ENCODE measurements at regions not wholly inside any gene's neighbourhood (a gene's known extent, or its start where the extent isn't known, plus 50 kb on each side); places are given as distances from the start of the nearest gene placed in this dataset.

GRCh38 chr2:192500550-192501200 lies 305.9 kb upstream of the TMEFF2 start (continued):
- TF ChIP-seq CBX5 (IDR thresholded peaks at IDR 0.05; ENCODE audit: low read depth, low read length) = no peak
- TF ChIP-seq BCL11A (IDR thresholded peaks at IDR 0.05; ENCODE audit: low read depth in 2 of 2, low read length in 2 of 2) = no peak
- TF ChIP-seq CTCF (IDR thresholded peaks at IDR 0.05; ENCODE audit: control extremely low read depth in 1 of 3, insufficient read depth in 1 of 3, low read depth in 1 of 3, low read length in 3 of 3) = no peak
- no peak for TF ChIP-seq SIRT6 (IDR thresholded peaks at IDR 0.05; ENCODE audit: low read length)
- no peak for TF ChIP-seq RAD21 (IDR thresholded peaks at IDR 0.05 in 1 of 2, conservative IDR thresholded peaks at IDR 0.05 in 1 of 2; ENCODE audit: low read depth in 2 of 2, low read length in 2 of 2)
- TF ChIP-seq CEBPB (IDR thresholded peaks at IDR 0.05; ENCODE audit: low read depth, low read length) = no peak
- no peak for TF ChIP-seq NANOG (IDR thresholded peaks at IDR 0.05; ENCODE audit: insufficient read depth, low read depth, low read length, poor library complexity, severe bottlenecking)
